Neural progenitor cell (in vitro differentiated cells): ENCODE measurements at regions not wholly inside any gene's neighbourhood (a gene's known extent, or its start where the extent isn't known, plus 50 kb on each side); places are given as distances from the start of the nearest gene placed in this dataset.

Source experiments
- EZH2 ChIP-seq: fragments of 200-600 bp; sonication (generic); IDR thresholded peaks from 2 replicates; pipeline ENCODE4 v1.6.1; 2017; ENCODE audit warnings: antibody characterized with exemption, mild to moderate bottlenecking, moderate library complexity
- EZH2phosphoT487 ChIP-seq: fragments of 200-600 bp; sonication (generic); IDR thresholded peaks from 2 replicates; pipeline ENCODE4 v1.6.1; 2017; ENCODE audit warnings: antibody characterized with exemption
- TF ChIP-seq, protein P1 (sequence below): fragments of 200-600 bp; sonication (generic); IDR thresholded peaks from 2 replicates; pipeline ENCODE4 v1.5.1; 2017; ENCODE audit warnings: antibody characterized with exemption, mild to moderate bottlenecking

DNA sequence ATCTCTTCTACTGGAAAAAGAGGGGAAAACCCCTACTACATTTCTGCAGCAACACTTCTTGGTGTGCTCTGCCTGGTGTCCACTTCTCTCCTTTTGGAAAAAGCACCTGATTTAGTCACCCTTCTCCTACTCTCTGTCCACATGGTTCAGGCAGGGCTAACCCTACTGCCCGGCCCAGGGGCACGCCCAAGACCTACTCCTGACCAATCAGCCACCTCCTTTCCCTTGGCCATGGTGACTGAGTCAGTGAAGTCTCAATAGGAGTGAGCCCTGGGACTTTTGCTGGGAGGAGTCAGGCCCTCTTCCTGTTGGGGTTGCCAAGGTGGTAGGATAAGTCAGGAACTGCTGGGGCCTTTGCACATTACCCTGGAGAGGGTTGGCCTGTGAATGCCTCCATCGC lies 52.5 kb upstream of the MYL2 start:
- TF ChIP-seq EZH2 (no peak), EZH2phosphoT487 (no peak)
- TF ChIP-seq, protein P1, sequence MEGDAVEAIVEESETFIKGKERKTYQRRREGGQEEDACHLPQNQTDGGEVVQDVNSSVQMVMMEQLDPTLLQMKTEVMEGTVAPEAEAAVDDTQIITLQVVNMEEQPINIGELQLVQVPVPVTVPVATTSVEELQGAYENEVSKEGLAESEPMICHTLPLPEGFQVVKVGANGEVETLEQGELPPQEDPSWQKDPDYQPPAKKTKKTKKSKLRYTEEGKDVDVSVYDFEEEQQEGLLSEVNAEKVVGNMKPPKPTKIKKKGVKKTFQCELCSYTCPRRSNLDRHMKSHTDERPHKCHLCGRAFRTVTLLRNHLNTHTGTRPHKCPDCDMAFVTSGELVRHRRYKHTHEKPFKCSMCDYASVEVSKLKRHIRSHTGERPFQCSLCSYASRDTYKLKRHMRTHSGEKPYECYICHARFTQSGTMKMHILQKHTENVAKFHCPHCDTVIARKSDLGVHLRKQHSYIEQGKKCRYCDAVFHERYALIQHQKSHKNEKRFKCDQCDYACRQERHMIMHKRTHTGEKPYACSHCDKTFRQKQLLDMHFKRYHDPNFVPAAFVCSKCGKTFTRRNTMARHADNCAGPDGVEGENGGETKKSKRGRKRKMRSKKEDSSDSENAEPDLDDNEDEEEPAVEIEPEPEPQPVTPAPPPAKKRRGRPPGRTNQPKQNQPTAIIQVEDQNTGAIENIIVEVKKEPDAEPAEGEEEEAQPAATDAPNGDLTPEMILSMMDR, result no peak
